ENCODE measurements at regions not wholly inside any gene's neighbourhood (a gene's known extent, or its start where the extent isn't known, plus 50 kb on each side); places are given as distances from the start of the nearest gene placed in this dataset.

- TF ChIP-seq E2F1 (CRISPR knock-in tag; IDR thresholded peaks at IDR 0.05) (no peak), ZNF354B (CRISPR knock-in tag; IDR thresholded peaks at IDR 0.05) (no peak), CEBPG (CRISPR knock-in tag; IDR thresholded peaks at IDR 0.05) (no peak), CEBPG (tag; conservative IDR thresholded peaks at IDR 0.05 in 1 of 2, IDR thresholded peaks at IDR 0.05 in 1 of 2) (no peak), E2F3 (CRISPR knock-in tag; IDR thresholded peaks at IDR 0.05) (no peak), ZZZ3 (IDR thresholded peaks at IDR 0.05) (no peak), ZFP91 (CRISPR knock-in tag; IDR thresholded peaks at IDR 0.05) (no peak), NELFE (IDR thresholded peaks at IDR 0.05; ENCODE audit: insufficient read depth, insufficient read length) (no peak), RFX1 (IDR thresholded peaks at IDR 0.05) (no peak), PHB (CRISPR knock-in tag; IDR thresholded peaks at IDR 0.05) (no peak), ARID4B (CRISPR knock-in tag; IDR thresholded peaks at IDR 0.05) (no peak), BCLAF1 (IDR thresholded peaks at IDR 0.05; ENCODE audit: borderline replicate concordance in 1 of 2, control insufficient read depth in 1 of 2, low read depth in 2 of 2, low read length in 1 of 2) (no peak), STAT6 (CRISPR knock-in tag; IDR thresholded peaks at IDR 0.05) (no peak), HNRNPL (IDR thresholded peaks at IDR 0.05; ENCODE audit: low read depth, low read length) (no peak)
These were observed 126.4 kb downstream of the TENT5C start (continued) for GRCh38 chr1:117732065-117732797.
